Keratinocyte (primary cell): ENCODE measurements at regions not wholly inside any gene's neighbourhood (a gene's known extent, or its start where the extent isn't known, plus 50 kb on each side); places are given as distances from the start of the nearest gene placed in this dataset.

Experiments used
- DNase-seq: peaks from one replicate; pipeline ENCODE4 v3.0.0-alpha.2; 2011; ENCODE audit warnings: low read depth, missing footprints, low spot score
- FAIRE-seq: peaks from 2 replicates; lab custom pipeline; 2011; peaks lifted over from hg19 to GRCh38; lab: Jason Lieb, UNC
- H2AFZ ChIP-seq: 2 replicates; pipeline ENCODE4 v1.6.0; 2012; ENCODE audit warnings: low read length, control low read depth, inconsistent platforms; ENCODE audit not compliant: control insufficient read depth
- H3K27ac ChIP-seq: 2 replicates; pipeline ENCODE4 v1.5.1; 2011; ENCODE audit warnings: low read length; ENCODE audit not compliant: control insufficient read depth, insufficient read depth
- H3K27me3 ChIP-seq: 3 replicates; pipeline ENCODE4 v1.6.0; 2011; ENCODE audit warnings: low read length; ENCODE audit not compliant: control insufficient read depth, insufficient read depth; ENCODE audit errors: extremely low read depth
- H3K36me3 ChIP-seq, 2 experiments: 2 replicates in 1 of 2; 3 replicates in 1 of 2; pipeline ENCODE4 v1.5.1; 2011; ENCODE audit warnings: low read length in 2 of 2, mild to moderate bottlenecking in 1 of 2; ENCODE audit not compliant: control insufficient read depth in 2 of 2, insufficient read depth in 2 of 2; ENCODE audit errors: extremely low read depth in 1 of 2
- H3K4me1 ChIP-seq: 3 replicates; pipeline ENCODE4 v1.5.1; 2011; ENCODE audit warnings: low read length; ENCODE audit not compliant: control insufficient read depth, insufficient read depth; ENCODE audit errors: extremely low read depth
- H3K4me2 ChIP-seq: 3 replicates; pipeline ENCODE4 v1.6.0; 2011; ENCODE audit warnings: low read depth, low read length; ENCODE audit not compliant: control insufficient read depth, insufficient read depth; ENCODE audit errors: extremely low read depth
- H3K4me3 ChIP-seq, 3 experiments: fragments of 200-600 bp in 1 of 3; sonication (generic) in 1 of 3; 2 replicates in 2 of 3; 3 replicates in 1 of 3; pipeline ENCODE4 v1.5.1; 2011 to 2016; ENCODE audit warnings: low read length in 3 of 3, mild to moderate bottlenecking in 3 of 3, control low read depth in 2 of 3, inconsistent platforms in 1 of 3, low read depth in 1 of 3, mixed read lengths in 1 of 3, mixed run types in 1 of 3, moderate library complexity in 1 of 3; ENCODE audit not compliant: control insufficient read depth in 2 of 3, insufficient read depth in 2 of 3; ENCODE audit errors: extremely low read depth in 1 of 3
- H3K79me2 ChIP-seq: 2 replicates; pipeline ENCODE4 v1.6.0; 2012; ENCODE audit warnings: low read length; ENCODE audit not compliant: control insufficient read depth, insufficient read depth
- H3K9ac ChIP-seq: 3 replicates; pipeline ENCODE4 v1.6.0; 2011; ENCODE audit warnings: low read length; ENCODE audit not compliant: control insufficient read depth, insufficient read depth; ENCODE audit errors: extremely low read depth
- H3K9me1 ChIP-seq: 3 replicates; pipeline ENCODE4 v1.6.0; 2011; ENCODE audit warnings: low read length; ENCODE audit not compliant: control insufficient read depth, insufficient read depth; ENCODE audit errors: extremely low read depth
- H3K9me3 ChIP-seq: 2 replicates; pipeline ENCODE4 v1.5.1; 2012; ENCODE audit warnings: low read depth, low read length; ENCODE audit not compliant: control insufficient read depth
- H4K20me1 ChIP-seq: 3 replicates; pipeline ENCODE4 v1.6.0; 2011; ENCODE audit warnings: low read length; ENCODE audit not compliant: control insufficient read depth, insufficient read depth; ENCODE audit errors: extremely low read depth
- EZH2 ChIP-seq: IDR thresholded peaks from one replicate; pipeline ENCODE4 v1.6.1; 2012; ENCODE audit warnings: inconsistent platforms, mild to moderate bottlenecking, low read length, moderate library complexity
- dilution Hi-C: fragments of 300-500 bp; cut with MboI; formaldehyde crosslinking; loops from one replicate; pipeline ENCODE4 v1.7.0; 2020; ENCODE audit warnings: low sequenced_read_pairs; ENCODE audit not compliant: extremely low pct_ligation_motif_present
- TF ChIP-seq, protein P1 (sequence below), 3 experiments: IDR thresholded peaks in 1 of 3; conservative IDR thresholded peaks in 1 of 3; optimal IDR thresholded peaks in 1 of 3; 2 replicates in 2 of 3; 3 replicates in 1 of 3; pipeline versions ENCODE3 to v1.5.1; 2011; ENCODE audit warnings: low read length in 3 of 3, mild to moderate bottlenecking in 3 of 3, moderate library complexity in 2 of 3, control low read depth in 1 of 3, inconsistent platforms in 1 of 3; ENCODE audit not compliant: insufficient read depth in 2 of 3; ENCODE audit errors: extremely low read depth in 1 of 3

DNA sequence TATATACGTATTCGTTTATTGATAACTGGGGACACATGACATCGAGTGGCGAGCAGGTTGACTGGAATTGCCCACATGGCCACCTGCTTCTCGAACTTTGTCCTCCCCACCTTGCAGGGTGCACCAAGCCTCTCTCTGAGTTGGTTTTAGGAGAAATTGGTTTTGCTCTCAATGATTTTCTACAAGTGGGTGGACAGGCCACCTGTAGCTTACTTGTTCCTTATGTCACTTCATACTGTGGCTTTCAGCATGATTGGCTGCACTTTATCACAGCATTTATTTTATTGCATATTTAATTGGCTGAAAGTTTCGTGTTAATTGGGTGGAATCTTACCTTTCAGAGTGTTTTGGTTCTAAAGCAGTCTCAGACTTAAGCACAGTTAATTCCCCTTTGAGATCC is 215.6 kb upstream of the SHH start:
- no peaks in the 10 kb centered on the region for H3K4me1 ChIP-seq
- H3K27ac ChIP-seq, result no peak overlapping the region
- H3K9me1 ChIP-seq, result no peaks in the 10 kb centered on the region
- no peaks in the 10 kb centered on the region for H3K36me3 ChIP-seq
- no peak overlapping the region for H3K9ac ChIP-seq
- H3K79me2 ChIP-seq, result no peaks in the 10 kb centered on the region
- no peak overlapping the region for H3K4me2 ChIP-seq
- DNase-seq (no peak), FAIRE-seq (no peak)
- H4K20me1 ChIP-seq, result no peaks in the 10 kb centered on the region
- H2AFZ ChIP-seq, result no peak overlapping the region
- TF ChIP-seq, protein P1, sequence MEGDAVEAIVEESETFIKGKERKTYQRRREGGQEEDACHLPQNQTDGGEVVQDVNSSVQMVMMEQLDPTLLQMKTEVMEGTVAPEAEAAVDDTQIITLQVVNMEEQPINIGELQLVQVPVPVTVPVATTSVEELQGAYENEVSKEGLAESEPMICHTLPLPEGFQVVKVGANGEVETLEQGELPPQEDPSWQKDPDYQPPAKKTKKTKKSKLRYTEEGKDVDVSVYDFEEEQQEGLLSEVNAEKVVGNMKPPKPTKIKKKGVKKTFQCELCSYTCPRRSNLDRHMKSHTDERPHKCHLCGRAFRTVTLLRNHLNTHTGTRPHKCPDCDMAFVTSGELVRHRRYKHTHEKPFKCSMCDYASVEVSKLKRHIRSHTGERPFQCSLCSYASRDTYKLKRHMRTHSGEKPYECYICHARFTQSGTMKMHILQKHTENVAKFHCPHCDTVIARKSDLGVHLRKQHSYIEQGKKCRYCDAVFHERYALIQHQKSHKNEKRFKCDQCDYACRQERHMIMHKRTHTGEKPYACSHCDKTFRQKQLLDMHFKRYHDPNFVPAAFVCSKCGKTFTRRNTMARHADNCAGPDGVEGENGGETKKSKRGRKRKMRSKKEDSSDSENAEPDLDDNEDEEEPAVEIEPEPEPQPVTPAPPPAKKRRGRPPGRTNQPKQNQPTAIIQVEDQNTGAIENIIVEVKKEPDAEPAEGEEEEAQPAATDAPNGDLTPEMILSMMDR (optimal IDR thresholded peaks at IDR 0.05 in 1 of 3, IDR thresholded peaks at IDR 0.05 in 1 of 3, conservative IDR thresholded peaks at IDR 0.05 in 1 of 3; ENCODE audit: extremely low read depth in 1 of 3, insufficient read depth in 2 of 3, low read length in 3 of 3), result no peak
- no peak for TF ChIP-seq EZH2
- H3K9me3 ChIP-seq, result peaks cover 2% of the 10 kb centered on the region
- no peak overlapping the region for H3K4me3 ChIP-seq
- dilution Hi-C loops, result no loop called here
- H3K27me3 ChIP-seq, result no peaks in the 10 kb centered on the region

DNA sequence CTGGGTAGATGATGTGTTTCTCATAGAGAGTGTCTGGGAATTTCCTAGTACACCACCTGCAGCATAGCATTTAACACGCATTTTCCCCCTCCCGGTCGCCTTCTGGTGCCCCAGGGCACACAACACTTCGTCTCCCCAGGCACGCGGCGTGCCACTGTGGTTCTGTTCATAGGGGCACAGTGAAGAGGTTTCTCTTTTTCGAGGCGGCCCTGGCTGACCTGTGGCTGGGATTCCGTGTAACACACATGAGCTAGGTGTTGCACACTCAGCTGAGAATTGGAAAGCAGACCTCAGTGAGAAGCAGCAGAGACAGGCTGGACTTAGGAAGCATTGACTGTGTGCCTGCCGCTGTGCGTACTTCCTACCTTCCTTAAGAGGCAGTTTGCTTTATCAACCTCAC is 214.3 kb upstream of the SHH start:
- FAIRE-seq, result no peak

More for the DNA sequence above, 214.3 kb upstream of the SHH start:
- Histone ChIP-seq H2AFZ (no peak overlapping the region), H3K9me3 (peaks cover 2% of the 10 kb centered on the region), H4K20me1 (no peaks in the 10 kb centered on the region), H3K4me3 (no peak overlapping the region), H3K4me1 (no peaks in the 10 kb centered on the region), H3K27me3 (no peaks in the 10 kb centered on the region), H3K79me2 (no peaks in the 10 kb centered on the region), H3K9ac (no peak overlapping the region), H3K36me3 (no peaks in the 10 kb centered on the region), H3K27ac (no peak overlapping the region), H3K4me2 (no peak overlapping the region), H3K9me1 (no peaks in the 10 kb centered on the region)
- dilution Hi-C loops, result no loop called here
- no peak for TF ChIP-seq EZH2
- TF ChIP-seq, protein P1 (optimal IDR thresholded peaks at IDR 0.05 in 1 of 3, IDR thresholded peaks at IDR 0.05 in 1 of 3, conservative IDR thresholded peaks at IDR 0.05 in 1 of 3; ENCODE audit: extremely low read depth in 1 of 3, insufficient read depth in 2 of 3, low read length in 3 of 3), result no peak
- no peak for DNase-seq
